HepG2 (cell line): ENCODE measurements at regions not wholly inside any gene's neighbourhood (a gene's known extent, or its start where the extent isn't known, plus 50 kb on each side); places are given as distances from the start of the nearest gene placed in this dataset.

Experiments used
- ATAC-seq: fragments of 200-7000 bp; cut with Tn5 transposase; 3 replicates; pipeline ENCODE4 v1.9.1; 2020; ENCODE audit warnings: mild to moderate bottlenecking, moderate library complexity
- BruUV-seq: library from RNA; stranded (reverse); fragments of 400-500 nt; replicated peaks from 2 replicates; lab custom pipeline; 2021; lab: Mats Ljungman, UMichigan
- CTCF ChIA-PET: fragments of 300-600 bp; formaldehyde crosslinking; extraction: SDS; loops from one replicate; lab custom pipeline; 2021; ENCODE audit warnings: low total read pairs, inconsistent platforms, low intra/inter-chr PET ratio; lab: Yijun Ruan, JAX
- POLR2A ChIA-PET: fragments of 350-600 bp; sonication (Branson Sonifier 250); formaldehyde crosslinking; loops from one replicate; lab custom pipeline; 2020; ENCODE audit warnings: antibody characterized with exemption, inconsistent platforms; lab: Yijun Ruan, JAX
- DNase-seq: peaks from one replicate; pipeline ENCODE4 v3.0.0-alpha.2; 2015; ENCODE audit warnings: low spot score
- FAIRE-seq: peaks from 3 replicates; lab custom pipeline; 2011; peaks lifted over from hg19 to GRCh38; lab: Jason Lieb, UNC
- H2AFZ ChIP-seq: one replicate; pipeline ENCODE4 v1.6.1; 2011; ENCODE audit warnings: low read length, inconsistent platforms
- H3K27ac ChIP-seq: fragments of 300-600 bp; 3 replicates; pipeline ENCODE4 v1.8.0; 2011; ENCODE audit warnings: mixed run types, mild to moderate bottlenecking, mixed read lengths, low read length, inconsistent platforms; ENCODE audit not compliant: insufficient read depth; ENCODE audit errors: extremely low read length
- H3K27me3 ChIP-seq, 2 experiments: fragments of 200-600 bp in 1 of 2; 2 replicates in 1 of 2; 3 replicates in 1 of 2; pipeline versions ENCODE4 v1.6.0 to v1.8.0; 2011; ENCODE audit warnings: low read length in 2 of 2, mild to moderate bottlenecking in 2 of 2, moderate library complexity in 2 of 2, inconsistent platforms in 1 of 2; ENCODE audit not compliant: insufficient read depth in 2 of 2, control insufficient read depth in 1 of 2
- H3K36me3 ChIP-seq, 2 experiments: fragments of 200-600 bp in 1 of 2; replicated peaks in 1 of 2; 2 replicates in 1 of 2; 3 replicates in 1 of 2; pipeline versions ENCODE4 v1.5.1 to v1.8.0; 2011; ENCODE audit warnings: low read length in 2 of 2, inconsistent platforms in 1 of 2; ENCODE audit not compliant: insufficient read depth in 2 of 2, control insufficient read depth in 1 of 2
- H3K4me1 ChIP-seq: 2 replicates; pipeline ENCODE4 v1.5.1; 2012; ENCODE audit warnings: low read length, inconsistent platforms; ENCODE audit not compliant: insufficient read depth
- H3K4me2 ChIP-seq: 2 replicates; pipeline ENCODE4 v1.6.0; 2011; ENCODE audit warnings: low read depth, low read length, inconsistent platforms
- H3K4me3 ChIP-seq, 3 experiments: fragments of 200-600 bp in 1 of 3; sonication (generic), shearing (Covaris generic) in 1 of 3; replicated peaks in 1 of 3; 2 replicates each; pipeline ENCODE4 v1.5.1; 2011 to 2016; ENCODE audit warnings: low read length in 3 of 3, inconsistent platforms in 2 of 3, low read depth in 2 of 3, mild to moderate bottlenecking in 2 of 3, control low read depth in 1 of 3, mixed read lengths in 1 of 3; ENCODE audit not compliant: insufficient read depth in 1 of 3
- H3K79me2 ChIP-seq: one replicate; pipeline ENCODE4 v1.6.1; 2011; ENCODE audit warnings: low read length, inconsistent platforms; ENCODE audit not compliant: insufficient read depth
- H3K9ac ChIP-seq: 2 replicates; pipeline ENCODE4 v1.6.0; 2011; ENCODE audit warnings: mild to moderate bottlenecking, low read depth, low read length, inconsistent platforms; ENCODE audit not compliant: insufficient read depth
- H3K9me3 ChIP-seq: 2 replicates; pipeline ENCODE4 v1.5.1; 2012; ENCODE audit warnings: mild to moderate bottlenecking, low read length
- H4K20me1 ChIP-seq: 2 replicates; pipeline ENCODE4 v1.6.0; 2011; ENCODE audit warnings: inconsistent platforms, mild to moderate bottlenecking, low read length, moderate library complexity; ENCODE audit not compliant: insufficient read depth
- HES4 ChIP-seq: sonication (generic); formaldehyde crosslinking; IDR thresholded peaks from 2 replicates; pipeline ENCODE4 v1.9.0; 2021; ENCODE audit warnings: mild to moderate bottlenecking, missing genetic modification reagents, borderline replicate concordance
- IKZF4 ChIP-seq: sonication (generic); formaldehyde crosslinking; IDR thresholded peaks from 2 replicates; pipeline ENCODE4 v1.5.1; 2020; ENCODE audit warnings: borderline replicate concordance, mild to moderate bottlenecking, low read depth, missing genetic modification reagents; ENCODE audit errors: not compliant biosample characterization
- RBAK ChIP-seq: sonication (generic); formaldehyde crosslinking; IDR thresholded peaks from 2 replicates; pipeline ENCODE4 v1.5.1; 2020; ENCODE audit warnings: mild to moderate bottlenecking, missing genetic modification reagents
- SETDB1 ChIP-seq: sonication (generic); formaldehyde crosslinking; IDR thresholded peaks from 2 replicates; pipeline ENCODE4 v1.5.1; 2020; ENCODE audit warnings: missing genetic modification reagents, mild to moderate bottlenecking, borderline replicate concordance
- ZNF232 ChIP-seq: sonication (generic); formaldehyde crosslinking; IDR thresholded peaks from 2 replicates; pipeline ENCODE4 v1.4.0; 2020; ENCODE audit warnings: missing genetic modification reagents, borderline replicate concordance
- ZNF761 ChIP-seq: sonication (generic); formaldehyde crosslinking; conservative IDR thresholded peaks from 2 replicates; pipeline ENCODE4 v1.4.0; 2020; ENCODE audit warnings: mild to moderate bottlenecking, missing genetic modification reagents
- ZNF879 ChIP-seq: sonication (generic); formaldehyde crosslinking; IDR thresholded peaks from 2 replicates; pipeline ENCODE4 v1.8.1; 2023; ENCODE audit warnings: missing genetic modification reagents
- WGBS: methylation state at CpG from one replicate; pipeline ENCODE4 v1.1.6; 2017; ENCODE audit warnings: low lambda C conversion rate; 5-methylcytosine and 5-hydroxymethylcytosine counted together
- in situ Hi-C: cut with HindIII; loops from 2 replicates; pipeline ENCODE4 v1.10.0; 2017; ENCODE audit warnings: low pct_unique_long_range_greater_than_20kb; ENCODE audit not compliant: extremely low pct_ligation_motif_present
- intact Hi-C: fragments of 100-400 bp; cut with micrococcal nuclease; formaldehyde crosslinking; loops from one replicate; pipeline ENCODE4 v1.10.0; 2022; ENCODE audit not compliant: unreplicated experiment
- TF ChIP-seq, protein P1 (sequence below): IDR thresholded peaks from 2 replicates; pipeline ENCODE4 v1.6.1; 2016; ENCODE audit warnings: low read depth, borderline replicate concordance
- TF ChIP-seq, protein P2 (sequence below): sonication (generic); formaldehyde crosslinking; IDR thresholded peaks from 2 replicates; pipeline ENCODE4 v1.4.0; 2020; ENCODE audit warnings: missing genetic modification reagents

DNA sequence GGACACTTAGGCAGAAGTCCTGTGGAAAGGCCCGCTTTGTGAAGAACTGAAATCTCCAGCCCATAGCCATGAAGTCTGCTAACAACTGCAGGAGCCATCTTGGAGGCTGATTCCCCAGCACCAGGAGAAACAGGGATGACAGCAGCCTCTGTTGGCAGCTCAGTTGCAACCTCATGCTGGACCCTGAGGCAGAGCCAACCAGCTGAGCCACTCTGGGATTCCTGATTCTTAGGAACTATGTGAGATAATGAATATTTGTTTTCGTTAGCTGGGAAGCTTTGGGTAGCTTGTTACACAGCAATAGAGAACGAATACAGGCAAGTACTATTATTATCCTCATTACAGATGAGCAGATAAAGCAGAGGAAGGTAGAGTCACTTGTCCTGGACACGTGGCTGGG is 210.5 kb upstream of the ANKH start (continued):
- TF ChIP-seq ZNF879 (CRISPR knock-in tag) = no peak
- no peak for TF ChIP-seq RBAK (CRISPR knock-in tag)
- no peak for TF ChIP-seq IKZF4 (CRISPR knock-in tag)
- no peak for TF ChIP-seq ZNF761 (CRISPR knock-in tag)
- TF ChIP-seq, protein P1, sequence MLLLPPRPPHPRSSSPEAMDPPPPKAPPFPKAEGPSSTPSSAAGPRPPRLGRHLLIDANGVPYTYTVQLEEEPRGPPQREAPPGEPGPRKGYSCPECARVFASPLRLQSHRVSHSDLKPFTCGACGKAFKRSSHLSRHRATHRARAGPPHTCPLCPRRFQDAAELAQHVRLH (CRISPR knock-in tag) = no peak
- TF ChIP-seq, protein P2, sequence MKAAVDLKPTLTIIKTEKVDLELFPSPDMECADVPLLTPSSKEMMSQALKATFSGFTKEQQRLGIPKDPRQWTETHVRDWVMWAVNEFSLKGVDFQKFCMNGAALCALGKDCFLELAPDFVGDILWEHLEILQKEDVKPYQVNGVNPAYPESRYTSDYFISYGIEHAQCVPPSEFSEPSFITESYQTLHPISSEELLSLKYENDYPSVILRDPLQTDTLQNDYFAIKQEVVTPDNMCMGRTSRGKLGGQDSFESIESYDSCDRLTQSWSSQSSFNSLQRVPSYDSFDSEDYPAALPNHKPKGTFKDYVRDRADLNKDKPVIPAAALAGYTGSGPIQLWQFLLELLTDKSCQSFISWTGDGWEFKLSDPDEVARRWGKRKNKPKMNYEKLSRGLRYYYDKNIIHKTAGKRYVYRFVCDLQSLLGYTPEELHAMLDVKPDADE = no peak
- no peak for TF ChIP-seq HES4 (CRISPR knock-in tag)

- Histone ChIP-seq H3K36me3 (no peaks in the 10 kb centered on the region), H4K20me1 (no peaks in the 10 kb centered on the region), H3K27me3 (no peaks in the 10 kb centered on the region), H3K4me2 (no peak overlapping the region), H2AFZ (no peak overlapping the region), H3K9me3 (no peaks in the 10 kb centered on the region), H3K79me2 (no peaks in the 10 kb centered on the region), H3K4me1 (no peaks in the 10 kb centered on the region), H3K9ac (no peak overlapping the region), H3K4me3 (no peak overlapping the region), H3K27ac (no peak overlapping the region)
- ATAC-seq (no peak), DNase-seq (no peak), FAIRE-seq (no peak)
- ChIA-PET CTCF (no interaction called here), POLR2A (no interaction called here)
- intact Hi-C loops = no loop called here
- 0% methylated on average over 1 of the region's 1 CpG for WGBS
- no TSS peak for BruUV-seq
- no peak for TF ChIP-seq ZNF232 (CRISPR knock-in tag)
- TF ChIP-seq SETDB1 (CRISPR knock-in tag) = no peak
- in situ Hi-C loops = no loop called here
These were observed 208.6 kb upstream of the ANKH start for GRCh38 chr5:15080219-15080618.
